ENCODE measurements at regions not wholly inside any gene's neighbourhood (a gene's known extent, or its start where the extent isn't known, plus 50 kb on each side); places are given as distances from the start of the nearest gene placed in this dataset.

DNA sequence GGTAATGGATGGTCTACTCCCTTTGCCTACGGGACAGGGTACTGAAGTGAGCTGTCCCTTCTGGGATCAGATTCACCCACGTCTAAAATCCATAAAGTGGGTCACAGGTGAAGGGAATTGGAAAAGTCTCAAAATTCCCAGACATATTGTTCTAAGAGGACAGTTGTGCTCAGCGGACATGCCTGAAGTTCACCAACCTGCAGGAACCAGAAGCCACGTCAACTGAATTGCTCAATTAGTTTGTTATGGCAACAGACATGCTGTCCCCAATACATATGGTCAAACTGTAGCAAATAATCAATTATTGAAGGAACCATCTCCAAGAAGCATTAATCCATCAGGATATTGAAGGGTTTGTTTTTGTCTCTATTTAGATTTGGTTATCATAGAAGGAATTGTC is 190.2 kb downstream of the FRK start:
- Histone ChIP-seq H3K4me1 (replicated peaks in 1 of 2; ENCODE audit: control insufficient read depth in 2 of 2, insufficient read depth in 2 of 2, low read length in 2 of 2) (no peaks in the 10 kb centered on the region), H3K9me3 (replicated peaks; ENCODE audit: control insufficient read depth, insufficient read depth, low read depth, low read length) (no peaks in the 10 kb centered on the region), H3K9me1 (ENCODE audit: control insufficient read depth, insufficient read depth, low read length) (no peaks in the 10 kb centered on the region), H3K4me3 (no peak overlapping the region), H3K27ac (ENCODE audit: extremely low read depth, low read depth, low read length) (no peak overlapping the region), H3K36me3 (ENCODE audit: control insufficient read depth, insufficient read depth, low read length) (no peaks in the 10 kb centered on the region), H3K27me3 (ENCODE audit: control insufficient read depth in 2 of 2, insufficient read depth in 2 of 2, low read length in 2 of 2) (no peaks in the 10 kb centered on the region), H3K79me2 (ENCODE audit: control insufficient read depth, insufficient read depth, low read length) (no peaks in the 10 kb centered on the region), H3K4me2 (ENCODE audit: insufficient read depth, low read length) (no peak overlapping the region), H4K20me1 (replicated peaks; ENCODE audit: control insufficient read depth, insufficient read depth, low read length) (no peaks in the 10 kb centered on the region), H3K9ac (ENCODE audit: insufficient read depth in 1 of 2, low read depth in 2 of 2, low read length in 2 of 2) (no peak overlapping the region), H2AFZ (ENCODE audit: low read depth, low read length) (no peak overlapping the region)
- ChIA-PET CTCF (ENCODE audit: low intra/inter-chr PET ratio) (no interaction called here), POLR2A (no interaction called here)
- ATAC-seq (no peak), DNase-seq (ENCODE audit: extremely low read depth in 1 of 4, low spot score in 3 of 4) (no peak), FAIRE-seq (no peak)
- intact Hi-C loops (cut with micrococcal nuclease) (no loop called here), in situ Hi-C loops (cut with MboI) (no loop called here)
- 1% methylated on average over 4 of the region's 4 CpGs for WGBS (ENCODE audit: insufficient coverage, low coverage, missing lambda C conversion rate)
- no TSS peak for BruUV-seq (replicated peaks)
- TF ChIP-seq MAFK (IDR thresholded peaks at IDR 0.05; ENCODE audit: low read length) (no peak), TEAD4 (IDR thresholded peaks at IDR 0.05; ENCODE audit: low read length) (no peak), TEAD4 (CRISPR knock-in tag; IDR thresholded peaks at IDR 0.05; ENCODE audit: borderline replicate concordance) (no peak), HNRNPUL1 (IDR thresholded peaks at IDR 0.05; ENCODE audit: low read length) (no peak), TAF9B (IDR thresholded peaks at IDR 0.05; ENCODE audit: partially characterized antibody) (no peak), JUND (IDR thresholded peaks at IDR 0.05; ENCODE audit: borderline replicate concordance, low read depth, low read length) (no peak), JUND (tag; IDR thresholded peaks at IDR 0.05; ENCODE audit: borderline replicate concordance, low read depth, low read length) (no peak), ZNF766 (CRISPR knock-in tag; conservative IDR thresholded peaks at IDR 0.05) (no peak), POLR2G (IDR thresholded peaks at IDR 0.05; ENCODE audit: low read depth, low read length) (no peak), EHMT2 (IDR thresholded peaks at IDR 0.05) (no peak)
- TF ChIP-seq, protein P1, sequence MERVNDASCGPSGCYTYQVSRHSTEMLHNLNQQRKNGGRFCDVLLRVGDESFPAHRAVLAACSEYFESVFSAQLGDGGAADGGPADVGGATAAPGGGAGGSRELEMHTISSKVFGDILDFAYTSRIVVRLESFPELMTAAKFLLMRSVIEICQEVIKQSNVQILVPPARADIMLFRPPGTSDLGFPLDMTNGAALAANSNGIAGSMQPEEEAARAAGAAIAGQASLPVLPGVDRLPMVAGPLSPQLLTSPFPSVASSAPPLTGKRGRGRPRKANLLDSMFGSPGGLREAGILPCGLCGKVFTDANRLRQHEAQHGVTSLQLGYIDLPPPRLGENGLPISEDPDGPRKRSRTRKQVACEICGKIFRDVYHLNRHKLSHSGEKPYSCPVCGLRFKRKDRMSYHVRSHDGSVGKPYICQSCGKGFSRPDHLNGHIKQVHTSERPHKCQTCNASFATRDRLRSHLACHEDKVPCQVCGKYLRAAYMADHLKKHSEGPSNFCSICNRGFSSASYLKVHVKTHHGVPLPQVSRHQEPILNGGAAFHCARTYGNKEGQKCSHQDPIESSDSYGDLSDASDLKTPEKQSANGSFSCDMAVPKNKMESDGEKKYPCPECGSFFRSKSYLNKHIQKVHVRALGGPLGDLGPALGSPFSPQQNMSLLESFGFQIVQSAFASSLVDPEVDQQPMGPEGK (CRISPR knock-in tag; IDR thresholded peaks at IDR 0.05; ENCODE audit: borderline replicate concordance) = no peak
- TF ChIP-seq, protein P2, sequence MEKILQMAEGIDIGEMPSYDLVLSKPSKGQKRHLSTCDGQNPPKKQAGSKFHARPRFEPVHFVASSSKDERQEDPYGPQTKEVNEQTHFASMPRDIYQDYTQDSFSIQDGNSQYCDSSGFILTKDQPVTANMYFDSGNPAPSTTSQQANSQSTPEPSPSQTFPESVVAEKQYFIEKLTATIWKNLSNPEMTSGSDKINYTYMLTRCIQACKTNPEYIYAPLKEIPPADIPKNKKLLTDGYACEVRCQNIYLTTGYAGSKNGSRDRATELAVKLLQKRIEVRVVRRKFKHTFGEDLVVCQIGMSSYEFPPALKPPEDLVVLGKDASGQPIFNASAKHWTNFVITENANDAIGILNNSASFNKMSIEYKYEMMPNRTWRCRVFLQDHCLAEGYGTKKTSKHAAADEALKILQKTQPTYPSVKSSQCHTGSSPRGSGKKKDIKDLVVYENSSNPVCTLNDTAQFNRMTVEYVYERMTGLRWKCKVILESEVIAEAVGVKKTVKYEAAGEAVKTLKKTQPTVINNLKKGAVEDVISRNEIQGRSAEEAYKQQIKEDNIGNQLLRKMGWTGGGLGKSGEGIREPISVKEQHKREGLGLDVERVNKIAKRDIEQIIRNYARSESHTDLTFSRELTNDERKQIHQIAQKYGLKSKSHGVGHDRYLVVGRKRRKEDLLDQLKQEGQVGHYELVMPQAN (IDR thresholded peaks at IDR 0.05; ENCODE audit: borderline replicate concordance) = no peak
- TF ChIP-seq, protein P3, sequence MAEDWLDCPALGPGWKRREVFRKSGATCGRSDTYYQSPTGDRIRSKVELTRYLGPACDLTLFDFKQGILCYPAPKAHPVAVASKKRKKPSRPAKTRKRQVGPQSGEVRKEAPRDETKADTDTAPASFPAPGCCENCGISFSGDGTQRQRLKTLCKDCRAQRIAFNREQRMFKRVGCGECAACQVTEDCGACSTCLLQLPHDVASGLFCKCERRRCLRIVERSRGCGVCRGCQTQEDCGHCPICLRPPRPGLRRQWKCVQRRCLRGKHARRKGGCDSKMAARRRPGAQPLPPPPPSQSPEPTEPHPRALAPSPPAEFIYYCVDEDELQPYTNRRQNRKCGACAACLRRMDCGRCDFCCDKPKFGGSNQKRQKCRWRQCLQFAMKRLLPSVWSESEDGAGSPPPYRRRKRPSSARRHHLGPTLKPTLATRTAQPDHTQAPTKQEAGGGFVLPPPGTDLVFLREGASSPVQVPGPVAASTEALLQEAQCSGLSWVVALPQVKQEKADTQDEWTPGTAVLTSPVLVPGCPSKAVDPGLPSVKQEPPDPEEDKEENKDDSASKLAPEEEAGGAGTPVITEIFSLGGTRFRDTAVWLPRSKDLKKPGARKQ (CRISPR knock-in tag; IDR thresholded peaks at IDR 0.05) = no peak
- TF ChIP-seq, protein P4, sequence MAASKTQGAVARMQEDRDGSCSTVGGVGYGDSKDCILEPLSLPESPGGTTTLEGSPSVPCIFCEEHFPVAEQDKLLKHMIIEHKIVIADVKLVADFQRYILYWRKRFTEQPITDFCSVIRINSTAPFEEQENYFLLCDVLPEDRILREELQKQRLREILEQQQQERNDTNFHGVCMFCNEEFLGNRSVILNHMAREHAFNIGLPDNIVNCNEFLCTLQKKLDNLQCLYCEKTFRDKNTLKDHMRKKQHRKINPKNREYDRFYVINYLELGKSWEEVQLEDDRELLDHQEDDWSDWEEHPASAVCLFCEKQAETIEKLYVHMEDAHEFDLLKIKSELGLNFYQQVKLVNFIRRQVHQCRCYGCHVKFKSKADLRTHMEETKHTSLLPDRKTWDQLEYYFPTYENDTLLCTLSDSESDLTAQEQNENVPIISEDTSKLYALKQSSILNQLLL (CRISPR knock-in tag; IDR thresholded peaks at IDR 0.05; ENCODE audit: borderline replicate concordance) = no peak
- TF ChIP-seq, protein P5, sequence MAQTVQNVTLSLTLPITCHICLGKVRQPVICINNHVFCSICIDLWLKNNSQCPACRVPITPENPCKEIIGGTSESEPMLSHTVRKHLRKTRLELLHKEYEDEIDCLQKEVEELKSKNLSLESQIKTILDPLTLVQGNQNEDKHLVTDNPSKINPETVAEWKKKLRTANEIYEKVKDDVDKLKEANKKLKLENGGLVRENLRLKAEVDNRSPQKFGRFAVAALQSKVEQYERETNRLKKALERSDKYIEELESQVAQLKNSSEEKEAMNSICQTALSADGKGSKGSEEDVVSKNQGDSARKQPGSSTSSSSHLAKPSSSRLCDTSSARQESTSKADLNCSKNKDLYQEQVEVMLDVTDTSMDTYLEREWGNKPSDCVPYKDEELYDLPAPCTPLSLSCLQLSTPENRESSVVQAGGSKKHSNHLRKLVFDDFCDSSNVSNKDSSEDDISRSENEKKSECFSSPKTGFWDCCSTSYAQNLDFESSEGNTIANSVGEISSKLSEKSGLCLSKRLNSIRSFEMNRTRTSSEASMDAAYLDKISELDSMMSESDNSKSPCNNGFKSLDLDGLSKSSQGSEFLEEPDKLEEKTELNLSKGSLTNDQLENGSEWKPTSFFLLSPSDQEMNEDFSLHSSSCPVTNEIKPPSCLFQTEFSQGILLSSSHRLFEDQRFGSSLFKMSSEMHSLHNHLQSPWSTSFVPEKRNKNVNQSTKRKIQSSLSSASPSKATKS (CRISPR knock-in tag; IDR thresholded peaks at IDR 0.05) = no peak

Data from K562 (cell line).